GM23338 (cell line): ENCODE measurements at regions not wholly inside any gene's neighbourhood (a gene's known extent, or its start where the extent isn't known, plus 50 kb on each side); places are given as distances from the start of the nearest gene placed in this dataset.

ENCODE experiments used
- ATAC-seq: fragments of 200-7000 bp; cut with Tn5 transposase; 3 replicates; pipeline ENCODE4 v1.9.1; 2020
- DNase-seq: peaks from one replicate; pipeline ENCODE4 v3.0.0-alpha.2; 2015; ENCODE audit warnings: low spot score
- H2AFZ ChIP-seq: fragments of 200-600 bp; sonication (generic); 2 replicates; pipeline ENCODE4 v1.8.0; 2016; ENCODE audit warnings: antibody characterized with exemption, mild to moderate bottlenecking, moderate library complexity
- H3F3A ChIP-seq: fragments of 200-600 bp; sonication (generic); replicated peaks from 2 replicates; pipeline ENCODE4 v1.8.0; 2017; ENCODE audit warnings: antibody characterized with exemption, mixed run types, low read depth
- H3K27ac ChIP-seq: fragments of 200-600 bp; sonication (generic); 2 replicates; pipeline ENCODE4 v1.6.1; 2016; ENCODE audit warnings: low read depth
- H3K27me3 ChIP-seq: fragments of 200-600 bp; sonication (generic); 2 replicates; pipeline ENCODE4 v1.8.0; 2016; ENCODE audit warnings: mild to moderate bottlenecking, mixed run types, moderate library complexity; ENCODE audit not compliant: insufficient read depth
- H3K36me3 ChIP-seq: fragments of 200-600 bp; sonication (generic); 2 replicates; pipeline ENCODE4 v1.8.0; 2016; ENCODE audit warnings: mild to moderate bottlenecking; ENCODE audit not compliant: insufficient read depth
- H3K4me1 ChIP-seq: fragments of 200-600 bp; sonication (generic); 2 replicates; pipeline ENCODE4 v1.8.0; 2016; ENCODE audit warnings: mild to moderate bottlenecking, moderate library complexity; ENCODE audit not compliant: insufficient read depth
- H3K4me2 ChIP-seq: fragments of 200-600 bp; sonication (generic); 2 replicates; pipeline ENCODE4 v1.7.1; 2017; ENCODE audit warnings: mixed run types
- H3K4me3 ChIP-seq: fragments of 200-600 bp; sonication (generic); 2 replicates; pipeline ENCODE4 v1.6.1; 2016; ENCODE audit warnings: mixed run types
- H3K79me2 ChIP-seq: fragments of 200-600 bp; sonication (generic); replicated peaks from 2 replicates; pipeline ENCODE4 v1.8.0; 2017; ENCODE audit warnings: mild to moderate bottlenecking; ENCODE audit not compliant: insufficient read depth
- H3K9me2 ChIP-seq: fragments of 200-600 bp; sonication (generic); 2 replicates; pipeline ENCODE4 v1.8.0; 2017; ENCODE audit not compliant: insufficient read depth
- H4K20me1 ChIP-seq: fragments of 200-600 bp; sonication (generic); replicated peaks from 2 replicates; pipeline ENCODE4 v1.8.0; 2017; ENCODE audit warnings: mild to moderate bottlenecking; ENCODE audit not compliant: insufficient read depth
- H3K27ac Mint-ChIP-seq: 2 replicates; pipeline ENCODE4 v1.8.0; 2020; ENCODE audit warnings: inconsistent platforms, mild to moderate bottlenecking, moderate library complexity, mixed read lengths
- H3K27me3 Mint-ChIP-seq: 3 replicates; pipeline ENCODE4 v1.8.0; 2022; ENCODE audit warnings: low read depth, mild to moderate bottlenecking, moderate library complexity, mixed read lengths, inconsistent platforms; ENCODE audit not compliant: insufficient read depth, poor library complexity
- H3K36me3 Mint-ChIP-seq: 3 replicates; pipeline ENCODE4 v1.8.0; 2021; ENCODE audit warnings: low read depth, mild to moderate bottlenecking, inconsistent platforms, moderate library complexity, mixed read lengths
- H3K4me1 Mint-ChIP-seq: 3 replicates; pipeline ENCODE4 v1.8.0; 2020; ENCODE audit warnings: mild to moderate bottlenecking, inconsistent platforms, mixed read lengths
- H3K4me3 Mint-ChIP-seq: 3 replicates; pipeline ENCODE4 v1.8.0; 2021; ENCODE audit warnings: moderate library complexity, mild to moderate bottlenecking, inconsistent platforms, mixed read lengths
- H3K9me3 Mint-ChIP-seq: 3 replicates; pipeline ENCODE4 v1.8.0; 2020; ENCODE audit warnings: moderate library complexity, mild to moderate bottlenecking, inconsistent platforms, mixed read lengths
- CREB1 ChIP-seq: fragments of 250-450 bp; sonication (Bioruptor Pico); IDR thresholded peaks from 2 replicates; pipeline ENCODE4 v1.5.0; 2020; ENCODE audit warnings: low read depth, mild to moderate bottlenecking, moderate library complexity
- EZH2 ChIP-seq: fragments of 200-600 bp; sonication (generic); IDR thresholded peaks from one replicate; pipeline ENCODE4 v1.8.0; 2017; ENCODE audit warnings: antibody characterized with exemption, mild to moderate bottlenecking, low read depth; ENCODE audit not compliant: unreplicated experiment
- EZH2phosphoT487 ChIP-seq: fragments of 200-600 bp; sonication (generic); IDR thresholded peaks from one replicate; pipeline ENCODE4 v1.8.1; 2018; ENCODE audit warnings: antibody characterized with exemption; ENCODE audit not compliant: unreplicated experiment
- JUNB ChIP-seq: IDR thresholded peaks from one replicate; pipeline ENCODE4 v1.6.1; 2016; ENCODE audit warnings: antibody characterized with exemption; ENCODE audit not compliant: unreplicated experiment
- NANOG ChIP-seq: IDR thresholded peaks from 2 replicates; pipeline ENCODE4 v1.6.1; 2016; ENCODE audit warnings: antibody characterized with exemption, borderline replicate concordance
- POLR2AphosphoS5 ChIP-seq: IDR thresholded peaks from 2 replicates; pipeline ENCODE4 v1.6.1; 2016; ENCODE audit warnings: antibody characterized with exemption, low read depth
- STAT1 ChIP-seq: IDR thresholded peaks from one replicate; pipeline ENCODE4 v1.6.1; 2016; ENCODE audit warnings: antibody characterized with exemption; ENCODE audit not compliant: unreplicated experiment
- ZNF114 ChIP-seq: fragments of 250-450 bp; sonication (Bioruptor Pico); IDR thresholded peaks from 2 replicates; pipeline ENCODE4 v1.5.0; 2020; ENCODE audit warnings: mild to moderate bottlenecking, moderate library complexity
- ZNF331 ChIP-seq: fragments of 250-450 bp; sonication (Bioruptor Pico); IDR thresholded peaks from 2 replicates; pipeline ENCODE4 v1.5.0; 2020; ENCODE audit warnings: low read depth, mild to moderate bottlenecking, moderate library complexity
- TF ChIP-seq, protein P1 (sequence below), 2 experiments: fragments of 200-600 bp in 1 of 2; sonication (generic) in 1 of 2; conservative IDR thresholded peaks; 2 replicates each; pipeline versions ENCODE4 v1.5.1 to v1.6.1; 2016 to 2017; ENCODE audit warnings: antibody characterized with exemption in 2 of 2, low read depth in 2 of 2, mild to moderate bottlenecking in 2 of 2, moderate library complexity in 1 of 2
- TF ChIP-seq, protein P2 (sequence below): fragments of 250-450 bp; sonication (Bioruptor Pico); IDR thresholded peaks from 2 replicates; pipeline ENCODE4 v1.5.0; 2020; ENCODE audit warnings: mild to moderate bottlenecking, moderate library complexity
- TF ChIP-seq, protein P3 (sequence below): IDR thresholded peaks from one replicate; pipeline ENCODE4 v1.6.1; 2018; ENCODE audit warnings: antibody characterized with exemption; ENCODE audit not compliant: unreplicated experiment
- TF ChIP-seq, protein P4 (sequence below): IDR thresholded peaks from 2 replicates; pipeline ENCODE4 v1.6.1; 2016; ENCODE audit warnings: antibody characterized with exemption

DNA sequence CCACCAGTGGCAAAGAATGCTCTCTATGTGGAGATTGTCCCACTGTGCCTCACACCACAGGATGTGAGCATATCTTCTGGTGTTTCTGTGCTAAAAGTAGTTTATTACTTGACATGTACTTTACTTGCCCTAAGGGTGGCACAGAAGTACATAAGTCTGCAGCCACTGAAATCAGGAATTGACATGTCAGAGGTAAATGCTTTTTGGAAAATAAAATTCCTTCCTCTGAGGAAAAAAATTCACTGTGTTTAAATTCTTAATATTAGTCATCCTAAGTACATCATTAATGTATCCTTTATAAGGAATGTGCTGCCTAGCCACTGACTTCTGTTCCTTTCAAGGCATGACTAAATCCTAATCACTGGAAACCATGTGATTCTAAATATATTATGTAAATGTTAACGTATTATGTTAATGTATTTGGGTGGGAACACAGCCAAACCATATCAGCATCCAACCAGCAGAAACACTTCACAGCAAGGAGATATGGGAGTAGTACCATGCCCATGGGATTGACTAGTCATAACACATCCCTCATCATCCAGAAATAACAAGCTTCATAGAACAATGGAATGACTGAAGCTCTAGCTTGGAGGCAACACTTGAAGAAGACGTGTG is 239.7 kb upstream of the PPFIA2 start:
- H3K27ac Mint-ChIP-seq: no peak overlapping the region
- H3K27ac ChIP-seq: no peak overlapping the region
- H3K36me3 Mint-ChIP-seq: peaks cover 13% of the 10 kb centered on the region; the same call in 2 of the 3 replicates
- H3K4me3 Mint-ChIP-seq: no peak overlapping the region
- H3K36me3 ChIP-seq: no peaks in the 10 kb centered on the region
- no peaks in the 10 kb centered on the region for H3F3A ChIP-seq
- H3K9me2 ChIP-seq: no peaks in the 10 kb centered on the region
- H3K4me1 Mint-ChIP-seq: no peaks in the 10 kb centered on the region
- no peaks in the 10 kb centered on the region for H3K4me1 ChIP-seq
- no peak for TF ChIP-seq EZH2
- TF ChIP-seq NANOG: no peak
- TF ChIP-seq ZNF114 (CRISPR knock-in tag): no peak
- TF ChIP-seq, protein P1, sequence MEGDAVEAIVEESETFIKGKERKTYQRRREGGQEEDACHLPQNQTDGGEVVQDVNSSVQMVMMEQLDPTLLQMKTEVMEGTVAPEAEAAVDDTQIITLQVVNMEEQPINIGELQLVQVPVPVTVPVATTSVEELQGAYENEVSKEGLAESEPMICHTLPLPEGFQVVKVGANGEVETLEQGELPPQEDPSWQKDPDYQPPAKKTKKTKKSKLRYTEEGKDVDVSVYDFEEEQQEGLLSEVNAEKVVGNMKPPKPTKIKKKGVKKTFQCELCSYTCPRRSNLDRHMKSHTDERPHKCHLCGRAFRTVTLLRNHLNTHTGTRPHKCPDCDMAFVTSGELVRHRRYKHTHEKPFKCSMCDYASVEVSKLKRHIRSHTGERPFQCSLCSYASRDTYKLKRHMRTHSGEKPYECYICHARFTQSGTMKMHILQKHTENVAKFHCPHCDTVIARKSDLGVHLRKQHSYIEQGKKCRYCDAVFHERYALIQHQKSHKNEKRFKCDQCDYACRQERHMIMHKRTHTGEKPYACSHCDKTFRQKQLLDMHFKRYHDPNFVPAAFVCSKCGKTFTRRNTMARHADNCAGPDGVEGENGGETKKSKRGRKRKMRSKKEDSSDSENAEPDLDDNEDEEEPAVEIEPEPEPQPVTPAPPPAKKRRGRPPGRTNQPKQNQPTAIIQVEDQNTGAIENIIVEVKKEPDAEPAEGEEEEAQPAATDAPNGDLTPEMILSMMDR (conservative IDR thresholded peaks at IDR 0.05; ENCODE audit: low read depth in 2 of 2): no peak
- TF ChIP-seq, protein P2, sequence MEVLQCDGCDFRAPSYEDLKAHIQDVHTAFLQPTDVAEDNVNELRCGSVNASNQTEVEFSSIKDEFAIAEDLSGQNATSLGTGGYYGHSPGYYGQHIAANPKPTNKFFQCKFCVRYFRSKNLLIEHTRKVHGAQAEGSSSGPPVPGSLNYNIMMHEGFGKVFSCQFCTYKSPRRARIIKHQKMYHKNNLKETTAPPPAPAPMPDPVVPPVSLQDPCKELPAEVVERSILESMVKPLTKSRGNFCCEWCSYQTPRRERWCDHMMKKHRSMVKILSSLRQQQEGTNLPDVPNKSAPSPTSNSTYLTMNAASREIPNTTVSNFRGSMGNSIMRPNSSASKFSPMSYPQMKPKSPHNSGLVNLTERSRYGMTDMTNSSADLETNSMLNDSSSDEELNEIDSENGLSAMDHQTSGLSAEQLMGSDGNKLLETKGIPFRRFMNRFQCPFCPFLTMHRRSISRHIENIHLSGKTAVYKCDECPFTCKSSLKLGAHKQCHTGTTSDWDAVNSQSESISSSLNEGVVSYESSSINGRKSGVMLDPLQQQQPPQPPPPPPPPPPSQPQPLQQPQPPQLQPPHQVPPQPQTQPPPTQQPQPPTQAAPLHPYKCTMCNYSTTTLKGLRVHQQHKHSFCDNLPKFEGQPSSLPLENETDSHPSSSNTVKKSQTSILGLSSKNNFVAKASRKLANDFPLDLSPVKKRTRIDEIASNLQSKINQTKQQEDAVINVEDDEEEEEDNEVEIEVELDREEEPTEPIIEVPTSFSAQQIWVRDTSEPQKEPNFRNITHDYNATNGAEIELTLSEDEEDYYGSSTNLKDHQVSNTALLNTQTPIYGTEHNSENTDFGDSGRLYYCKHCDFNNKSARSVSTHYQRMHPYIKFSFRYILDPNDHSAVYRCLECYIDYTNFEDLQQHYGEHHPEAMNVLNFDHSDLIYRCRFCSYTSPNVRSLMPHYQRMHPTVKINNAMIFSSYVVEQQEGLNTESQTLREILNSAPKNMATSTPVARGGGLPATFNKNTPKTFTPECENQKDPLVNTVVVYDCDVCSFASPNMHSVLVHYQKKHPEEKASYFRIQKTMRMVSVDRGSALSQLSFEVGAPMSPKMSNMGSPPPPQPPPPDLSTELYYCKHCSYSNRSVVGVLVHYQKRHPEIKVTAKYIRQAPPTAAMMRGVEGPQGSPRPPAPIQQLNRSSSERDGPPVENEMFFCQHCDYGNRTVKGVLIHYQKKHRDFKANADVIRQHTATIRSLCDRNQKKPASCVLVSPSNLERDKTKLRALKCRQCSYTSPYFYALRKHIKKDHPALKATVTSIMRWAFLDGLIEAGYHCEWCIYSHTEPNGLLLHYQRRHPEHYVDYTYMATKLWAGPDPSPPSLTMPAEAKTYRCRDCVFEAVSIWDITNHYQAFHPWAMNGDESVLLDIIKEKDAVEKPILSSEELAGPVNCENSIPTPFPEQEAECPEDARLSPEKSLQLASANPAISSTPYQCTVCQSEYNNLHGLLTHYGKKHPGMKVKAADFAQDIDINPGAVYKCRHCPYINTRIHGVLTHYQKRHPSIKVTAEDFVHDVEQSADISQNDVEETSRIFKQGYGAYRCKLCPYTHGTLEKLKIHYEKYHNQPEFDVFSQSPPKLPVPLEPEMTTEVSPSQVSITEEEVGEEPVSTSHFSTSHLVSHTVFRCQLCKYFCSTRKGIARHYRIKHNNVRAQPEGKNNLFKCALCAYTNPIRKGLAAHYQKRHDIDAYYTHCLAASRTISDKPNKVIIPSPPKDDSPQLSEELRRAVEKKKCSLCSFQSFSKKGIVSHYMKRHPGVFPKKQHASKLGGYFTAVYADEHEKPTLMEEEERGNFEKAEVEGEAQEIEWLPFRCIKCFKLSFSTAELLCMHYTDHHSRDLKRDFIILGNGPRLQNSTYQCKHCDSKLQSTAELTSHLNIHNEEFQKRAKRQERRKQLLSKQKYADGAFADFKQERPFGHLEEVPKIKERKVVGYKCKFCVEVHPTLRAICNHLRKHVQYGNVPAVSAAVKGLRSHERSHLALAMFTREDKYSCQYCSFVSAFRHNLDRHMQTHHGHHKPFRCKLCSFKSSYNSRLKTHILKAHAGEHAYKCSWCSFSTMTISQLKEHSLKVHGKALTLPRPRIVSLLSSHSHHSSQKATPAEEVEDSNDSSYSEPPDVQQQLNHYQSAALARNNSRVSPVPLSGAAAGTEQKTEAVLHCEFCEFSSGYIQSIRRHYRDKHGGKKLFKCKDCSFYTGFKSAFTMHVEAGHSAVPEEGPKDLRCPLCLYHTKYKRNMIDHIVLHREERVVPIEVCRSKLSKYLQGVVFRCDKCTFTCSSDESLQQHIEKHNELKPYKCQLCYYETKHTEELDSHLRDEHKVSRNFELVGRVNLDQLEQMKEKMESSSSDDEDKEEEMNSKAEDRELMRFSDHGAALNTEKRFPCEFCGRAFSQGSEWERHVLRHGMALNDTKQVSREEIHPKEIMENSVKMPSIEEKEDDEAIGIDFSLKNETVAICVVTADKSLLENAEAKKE (CRISPR knock-in tag): no peak
- TF ChIP-seq CREB1 (CRISPR knock-in tag): no peak
- no peak for TF ChIP-seq EZH2phosphoT487
- TF ChIP-seq STAT1: no peak
- no peak for TF ChIP-seq POLR2AphosphoS5
- no peak for TF ChIP-seq JUNB
- no peak for TF ChIP-seq ZNF331
- TF ChIP-seq, protein P3, sequence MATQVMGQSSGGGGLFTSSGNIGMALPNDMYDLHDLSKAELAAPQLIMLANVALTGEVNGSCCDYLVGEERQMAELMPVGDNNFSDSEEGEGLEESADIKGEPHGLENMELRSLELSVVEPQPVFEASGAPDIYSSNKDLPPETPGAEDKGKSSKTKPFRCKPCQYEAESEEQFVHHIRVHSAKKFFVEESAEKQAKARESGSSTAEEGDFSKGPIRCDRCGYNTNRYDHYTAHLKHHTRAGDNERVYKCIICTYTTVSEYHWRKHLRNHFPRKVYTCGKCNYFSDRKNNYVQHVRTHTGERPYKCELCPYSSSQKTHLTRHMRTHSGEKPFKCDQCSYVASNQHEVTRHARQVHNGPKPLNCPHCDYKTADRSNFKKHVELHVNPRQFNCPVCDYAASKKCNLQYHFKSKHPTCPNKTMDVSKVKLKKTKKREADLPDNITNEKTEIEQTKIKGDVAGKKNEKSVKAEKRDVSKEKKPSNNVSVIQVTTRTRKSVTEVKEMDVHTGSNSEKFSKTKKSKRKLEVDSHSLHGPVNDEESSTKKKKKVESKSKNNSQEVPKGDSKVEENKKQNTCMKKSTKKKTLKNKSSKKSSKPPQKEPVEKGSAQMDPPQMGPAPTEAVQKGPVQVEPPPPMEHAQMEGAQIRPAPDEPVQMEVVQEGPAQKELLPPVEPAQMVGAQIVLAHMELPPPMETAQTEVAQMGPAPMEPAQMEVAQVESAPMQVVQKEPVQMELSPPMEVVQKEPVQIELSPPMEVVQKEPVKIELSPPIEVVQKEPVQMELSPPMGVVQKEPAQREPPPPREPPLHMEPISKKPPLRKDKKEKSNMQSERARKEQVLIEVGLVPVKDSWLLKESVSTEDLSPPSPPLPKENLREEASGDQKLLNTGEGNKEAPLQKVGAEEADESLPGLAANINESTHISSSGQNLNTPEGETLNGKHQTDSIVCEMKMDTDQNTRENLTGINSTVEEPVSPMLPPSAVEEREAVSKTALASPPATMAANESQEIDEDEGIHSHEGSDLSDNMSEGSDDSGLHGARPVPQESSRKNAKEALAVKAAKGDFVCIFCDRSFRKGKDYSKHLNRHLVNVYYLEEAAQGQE: no peak
- TF ChIP-seq, protein P4, sequence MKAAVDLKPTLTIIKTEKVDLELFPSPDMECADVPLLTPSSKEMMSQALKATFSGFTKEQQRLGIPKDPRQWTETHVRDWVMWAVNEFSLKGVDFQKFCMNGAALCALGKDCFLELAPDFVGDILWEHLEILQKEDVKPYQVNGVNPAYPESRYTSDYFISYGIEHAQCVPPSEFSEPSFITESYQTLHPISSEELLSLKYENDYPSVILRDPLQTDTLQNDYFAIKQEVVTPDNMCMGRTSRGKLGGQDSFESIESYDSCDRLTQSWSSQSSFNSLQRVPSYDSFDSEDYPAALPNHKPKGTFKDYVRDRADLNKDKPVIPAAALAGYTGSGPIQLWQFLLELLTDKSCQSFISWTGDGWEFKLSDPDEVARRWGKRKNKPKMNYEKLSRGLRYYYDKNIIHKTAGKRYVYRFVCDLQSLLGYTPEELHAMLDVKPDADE: no peak
- DNase-seq (no peak), ATAC-seq (no peak)
- H3K9me3 Mint-ChIP-seq: peaks cover 15% of the 10 kb centered on the region
- H3K79me2 ChIP-seq: no peaks in the 10 kb centered on the region
- no peak overlapping the region for H3K4me2 ChIP-seq
- H4K20me1 ChIP-seq: no peaks in the 10 kb centered on the region
- no peak overlapping the region for H2AFZ ChIP-seq
- H3K27me3 ChIP-seq: no peaks in the 10 kb centered on the region
- peaks cover 3% of the 10 kb centered on the region for H3K27me3 Mint-ChIP-seq
- no peak overlapping the region for H3K4me3 ChIP-seq
